ENCODE measurements at regions not wholly inside any gene's neighbourhood (a gene's known extent, or its start where the extent isn't known, plus 50 kb on each side); places are given as distances from the start of the nearest gene placed in this dataset.

GRCh38 chr13:111536075-111536642 is 215.7 kb downstream of the TEX29 start:
- TF ChIP-seq CTCF (IDR thresholded peaks at IDR 0.05; ENCODE audit: insufficient read depth, low read depth, low read length) (no peak), EZH2 (IDR thresholded peaks at IDR 0.05; ENCODE audit: insufficient read depth, low read length) (no peak)
